ENCODE measurements at regions not wholly inside any gene's neighbourhood (a gene's known extent, or its start where the extent isn't known, plus 50 kb on each side); places are given as distances from the start of the nearest gene placed in this dataset.
A peak's percentile ranks its signal among the peaks of the same experiment; 100 is the strongest.

DNA sequence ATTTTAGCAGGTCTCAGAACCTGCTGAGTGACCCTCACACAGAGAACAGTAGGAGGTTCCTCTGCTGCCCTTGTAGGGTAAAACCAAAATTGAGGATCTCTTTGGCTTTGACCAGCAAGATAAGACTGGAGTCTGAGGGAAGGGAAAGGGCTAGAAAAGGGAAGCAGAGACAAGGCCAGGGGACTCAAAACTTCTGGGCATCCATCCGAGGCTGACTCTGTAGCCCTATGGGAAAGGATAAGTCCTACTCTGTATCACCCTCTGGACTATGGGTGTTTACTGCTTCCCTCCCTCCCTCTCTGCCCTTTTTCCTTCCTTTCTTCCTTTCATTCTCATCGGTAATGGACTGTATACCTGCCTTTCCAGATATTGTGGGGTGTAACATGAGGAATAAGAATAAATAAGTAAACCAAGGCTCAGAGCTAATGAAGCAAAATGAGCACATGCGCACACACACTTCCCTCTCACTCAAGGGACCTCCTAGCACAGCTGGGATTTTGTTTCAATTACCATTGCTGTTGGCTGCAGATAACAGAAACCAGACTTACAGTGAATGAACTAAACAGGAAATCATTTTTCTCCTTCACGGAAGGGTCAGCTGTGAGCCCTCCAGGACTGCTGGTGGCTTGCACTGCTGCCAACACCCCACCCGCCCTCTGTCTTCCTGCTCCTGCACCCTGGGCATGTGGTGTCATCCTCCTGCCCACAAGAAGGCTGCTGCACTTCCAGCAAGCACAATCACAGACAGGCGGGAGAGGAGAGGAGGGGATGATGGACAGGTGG, 404.4 kb upstream of the CCDC196 start:
- TF ChIP-seq POLR2A (IDR thresholded peaks at IDR 0.05): no peak
- TF ChIP-seq POLR2AphosphoS5 (IDR thresholded peaks at IDR 0.05): peak; percentile 14 to 59 (median 35)
- no peaks in the 10 kb centered on the region for H3K9me3 ChIP-seq
- no peak overlapping the region for H3K27ac ChIP-seq
- no peak overlapping the region for H3K4me3 ChIP-seq
- H3K36me3 ChIP-seq: no peaks in the 10 kb centered on the region
- intact Hi-C loops (cut with DNase I; ENCODE audit: low total_unique reads): no loop called here
- peaks cover 0 to 15% (median 4%) of the 10 kb centered on the region in 6 donors for H3K4me1 ChIP-seq
- WGBS, 5 donors: 38 to 63% (median 45%) methylated on average over 6 of the region's 6 CpGs
- no peaks in the 10 kb centered on the region for H3K27me3 ChIP-seq (replicated peaks in 1 of 7)
- DNase-seq: no peak

DNA sequence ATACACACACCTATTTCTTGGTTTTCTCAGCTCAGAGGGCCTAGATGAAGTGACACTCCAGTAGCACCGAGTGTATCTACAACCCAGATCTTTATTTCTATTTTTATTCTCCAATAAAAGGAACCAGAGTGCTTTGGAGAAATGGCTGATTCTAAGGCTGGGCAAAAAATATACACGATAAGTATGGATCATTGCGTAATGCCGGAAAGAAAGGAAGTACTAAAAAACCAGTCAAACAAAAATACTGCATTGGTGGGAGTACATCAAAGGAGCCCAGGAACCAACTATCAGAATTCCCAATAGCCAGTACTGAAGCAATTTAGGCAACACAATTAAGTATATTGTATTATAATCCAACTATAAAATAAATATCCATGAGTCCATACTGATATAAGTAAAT, 400.9 kb upstream of the CCDC196 start:
- no peaks in the 10 kb centered on the region for H3K36me3 ChIP-seq
- TF ChIP-seq POLR2A (IDR thresholded peaks at IDR 0.05) (no peak), POLR2AphosphoS5 (IDR thresholded peaks at IDR 0.05) (no peak)
- TF ChIP-seq, protein P1, sequence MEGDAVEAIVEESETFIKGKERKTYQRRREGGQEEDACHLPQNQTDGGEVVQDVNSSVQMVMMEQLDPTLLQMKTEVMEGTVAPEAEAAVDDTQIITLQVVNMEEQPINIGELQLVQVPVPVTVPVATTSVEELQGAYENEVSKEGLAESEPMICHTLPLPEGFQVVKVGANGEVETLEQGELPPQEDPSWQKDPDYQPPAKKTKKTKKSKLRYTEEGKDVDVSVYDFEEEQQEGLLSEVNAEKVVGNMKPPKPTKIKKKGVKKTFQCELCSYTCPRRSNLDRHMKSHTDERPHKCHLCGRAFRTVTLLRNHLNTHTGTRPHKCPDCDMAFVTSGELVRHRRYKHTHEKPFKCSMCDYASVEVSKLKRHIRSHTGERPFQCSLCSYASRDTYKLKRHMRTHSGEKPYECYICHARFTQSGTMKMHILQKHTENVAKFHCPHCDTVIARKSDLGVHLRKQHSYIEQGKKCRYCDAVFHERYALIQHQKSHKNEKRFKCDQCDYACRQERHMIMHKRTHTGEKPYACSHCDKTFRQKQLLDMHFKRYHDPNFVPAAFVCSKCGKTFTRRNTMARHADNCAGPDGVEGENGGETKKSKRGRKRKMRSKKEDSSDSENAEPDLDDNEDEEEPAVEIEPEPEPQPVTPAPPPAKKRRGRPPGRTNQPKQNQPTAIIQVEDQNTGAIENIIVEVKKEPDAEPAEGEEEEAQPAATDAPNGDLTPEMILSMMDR (IDR thresholded peaks at IDR 0.05 in 8 of 11, conservative IDR thresholded peaks at IDR 0.05 in 3 of 11): no peak
- intact Hi-C loops (cut with DNase I; ENCODE audit: low total_unique reads): no loop called here
- WGBS, 5 donors: 35 to 58% (median 41%) methylated on average over 4 of the region's 4 CpGs
- H3K9me3 ChIP-seq: no peaks in the 10 kb centered on the region
- no peak for DNase-seq
- peaks cover 0 to 15% (median 4%) of the 10 kb centered on the region in 6 donors for H3K4me1 ChIP-seq
- no peak overlapping the region for H3K4me3 ChIP-seq
- H3K27me3 ChIP-seq (replicated peaks in 1 of 7): no peaks in the 10 kb centered on the region
- H3K27ac ChIP-seq: no peak overlapping the region

DNA sequence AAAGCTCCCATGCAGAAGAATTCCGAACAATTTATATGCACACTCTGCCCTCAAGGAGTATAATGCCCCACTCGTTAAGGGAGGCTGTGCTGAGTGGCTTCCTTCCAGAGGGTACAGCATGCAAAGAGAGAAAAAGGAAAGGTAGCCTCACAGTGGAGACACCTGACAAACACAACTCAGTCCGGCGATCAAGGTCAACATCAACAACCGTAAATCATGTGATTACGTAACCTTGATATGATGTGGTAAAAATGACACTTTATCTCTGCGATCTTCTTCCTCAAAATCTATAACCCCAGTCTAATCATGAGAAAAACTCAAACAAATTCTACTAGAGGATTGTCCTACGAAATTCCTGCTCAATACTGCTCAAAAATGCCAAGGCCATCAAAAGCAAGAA, 400.5 kb upstream of the CCDC196 start:
- no peaks in the 10 kb centered on the region for H3K9me3 ChIP-seq
- intact Hi-C loops (cut with DNase I; ENCODE audit: low total_unique reads): no loop called here

DNA sequence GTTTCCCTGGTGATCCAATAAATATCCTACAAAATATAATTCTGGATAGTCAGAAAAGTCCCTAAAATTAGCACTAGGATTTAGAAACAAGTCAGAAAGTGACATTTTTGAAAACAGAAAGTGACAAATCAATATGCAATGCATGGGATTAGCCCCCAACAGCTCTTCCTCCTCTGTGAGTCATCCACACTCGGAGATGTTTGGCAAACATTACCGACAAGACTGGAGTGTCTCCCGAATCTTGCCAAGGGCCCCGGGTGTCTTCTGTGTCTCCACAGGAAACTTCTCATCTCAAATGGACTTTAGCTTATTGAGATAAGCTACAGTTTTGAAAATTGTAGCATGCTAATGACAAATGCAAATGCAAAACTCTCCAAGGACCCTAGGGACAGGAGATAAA, 398.9 kb upstream of the CCDC196 start:
- intact Hi-C loops (cut with DNase I; ENCODE audit: low total_unique reads): no loop called here
- WGBS, 5 donors: 70 to 77% (median 73%) methylated on average over 4 of the region's 4 CpGs
- no peak overlapping the region for H3K27ac ChIP-seq
- H3K4me1 ChIP-seq: peaks cover 0 to 4% (median under 1%) of the 10 kb centered on the region in 6 donors
- no peaks in the 10 kb centered on the region for H3K36me3 ChIP-seq
- no peak for TF ChIP-seq POLR2A (IDR thresholded peaks at IDR 0.05)
- TF ChIP-seq, protein P1 (IDR thresholded peaks at IDR 0.05 in 8 of 11, conservative IDR thresholded peaks at IDR 0.05 in 3 of 11): no peak
- no peak for TF ChIP-seq POLR2AphosphoS5 (IDR thresholded peaks at IDR 0.05)
- no peak for DNase-seq
- H3K9me3 ChIP-seq: no peaks in the 10 kb centered on the region
- no peaks in the 10 kb centered on the region for H3K27me3 ChIP-seq (replicated peaks in 1 of 7)
- H3K4me3 ChIP-seq: no peak overlapping the region

More for the DNA sequence above, 400.5 kb upstream of the CCDC196 start:
- Histone ChIP-seq H3K27ac (no peak overlapping the region), H3K4me3 (no peak overlapping the region), H3K27me3 (replicated peaks in 1 of 7) (no peaks in the 10 kb centered on the region), H3K36me3 (no peaks in the 10 kb centered on the region), H3K4me1 (peaks cover 0 to 15% (median 4%) of the 10 kb centered on the region in 6 donors)
- TF ChIP-seq POLR2A (IDR thresholded peaks at IDR 0.05) (no peak), POLR2AphosphoS5 (IDR thresholded peaks at IDR 0.05) (no peak)
- no peak for DNase-seq
- 54 to 72% (median 60%) methylated on average over 8 of the region's 8 CpGs for WGBS, 5 donors

DNA sequence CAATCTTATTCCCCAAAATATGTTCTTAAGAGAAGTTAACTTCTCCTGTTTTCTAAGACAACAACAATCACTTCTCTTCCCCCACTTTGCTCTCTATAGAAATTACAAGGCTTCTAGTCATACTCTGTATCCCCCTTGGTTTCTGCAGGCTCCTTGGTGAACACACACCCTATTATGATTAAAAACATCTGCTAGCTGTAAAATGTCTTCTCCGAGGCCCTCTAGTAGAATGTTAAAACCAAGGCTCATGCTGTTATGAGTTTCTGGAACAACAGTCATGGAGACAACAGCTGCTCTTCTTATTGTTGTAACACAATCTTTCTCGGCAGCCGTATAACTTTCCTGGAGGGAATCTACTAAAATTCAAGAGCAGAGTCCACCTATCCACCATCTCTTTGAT, 397.5 kb upstream of the CCDC196 start:
- TF ChIP-seq, protein P1 (IDR thresholded peaks at IDR 0.05 in 8 of 11, conservative IDR thresholded peaks at IDR 0.05 in 3 of 11): no peak
- TF ChIP-seq POLR2AphosphoS5 (IDR thresholded peaks at IDR 0.05) (no peak), POLR2A (IDR thresholded peaks at IDR 0.05) (no peak)
- peaks cover 0 to 2% (median 0%) of the 10 kb centered on the region in 7 donors for H3K27me3 ChIP-seq (replicated peaks in 1 of 7)
- no peak overlapping the region for H3K4me3 ChIP-seq
- no peaks in the 10 kb centered on the region for H3K4me1 ChIP-seq
- WGBS, 5 donors: 82 to 89% (median 87%) methylated on average over 3 of the region's 3 CpGs
- no peak overlapping the region for H3K27ac ChIP-seq
- H3K36me3 ChIP-seq: no peaks in the 10 kb centered on the region
- H3K9me3 ChIP-seq: no peaks in the 10 kb centered on the region
- intact Hi-C loops (cut with DNase I; ENCODE audit: low total_unique reads): no loop called here
- DNase-seq: no peak
